GM12874 (cell line): ENCODE measurements at regions not wholly inside any gene's neighbourhood (a gene's known extent, or its start where the extent isn't known, plus 50 kb on each side); places are given as distances from the start of the nearest gene placed in this dataset.

Experiments used
- TF ChIP-seq, protein P1 (sequence below): IDR thresholded peaks from 2 replicates; pipeline ENCODE4 v1.5.1; 2011; ENCODE audit warnings: low read depth, mild to moderate bottlenecking, control low read depth, low read length, moderate library complexity; ENCODE audit not compliant: insufficient read depth

DNA sequence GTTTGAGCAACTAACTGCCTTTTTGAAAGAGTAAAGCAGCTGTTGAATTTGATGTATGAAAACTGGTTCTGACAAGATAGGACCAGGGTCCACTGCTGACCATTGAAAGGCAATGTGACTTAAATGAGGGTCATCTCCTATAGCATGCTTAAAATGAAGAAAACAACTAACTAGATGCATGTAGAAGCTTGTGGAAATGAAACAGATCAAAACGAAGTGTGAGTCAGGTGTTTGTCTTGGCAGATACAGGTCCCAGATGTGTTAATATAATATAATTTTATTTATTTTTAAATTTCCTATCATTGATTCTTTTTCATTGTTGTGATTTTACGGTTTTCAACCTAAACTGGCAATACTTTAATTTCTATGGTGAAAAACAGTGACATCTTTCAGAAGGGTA lies 83.6 kb downstream of the ATOH1 start:
- TF ChIP-seq, protein P1, sequence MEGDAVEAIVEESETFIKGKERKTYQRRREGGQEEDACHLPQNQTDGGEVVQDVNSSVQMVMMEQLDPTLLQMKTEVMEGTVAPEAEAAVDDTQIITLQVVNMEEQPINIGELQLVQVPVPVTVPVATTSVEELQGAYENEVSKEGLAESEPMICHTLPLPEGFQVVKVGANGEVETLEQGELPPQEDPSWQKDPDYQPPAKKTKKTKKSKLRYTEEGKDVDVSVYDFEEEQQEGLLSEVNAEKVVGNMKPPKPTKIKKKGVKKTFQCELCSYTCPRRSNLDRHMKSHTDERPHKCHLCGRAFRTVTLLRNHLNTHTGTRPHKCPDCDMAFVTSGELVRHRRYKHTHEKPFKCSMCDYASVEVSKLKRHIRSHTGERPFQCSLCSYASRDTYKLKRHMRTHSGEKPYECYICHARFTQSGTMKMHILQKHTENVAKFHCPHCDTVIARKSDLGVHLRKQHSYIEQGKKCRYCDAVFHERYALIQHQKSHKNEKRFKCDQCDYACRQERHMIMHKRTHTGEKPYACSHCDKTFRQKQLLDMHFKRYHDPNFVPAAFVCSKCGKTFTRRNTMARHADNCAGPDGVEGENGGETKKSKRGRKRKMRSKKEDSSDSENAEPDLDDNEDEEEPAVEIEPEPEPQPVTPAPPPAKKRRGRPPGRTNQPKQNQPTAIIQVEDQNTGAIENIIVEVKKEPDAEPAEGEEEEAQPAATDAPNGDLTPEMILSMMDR, result no peak

DNA sequence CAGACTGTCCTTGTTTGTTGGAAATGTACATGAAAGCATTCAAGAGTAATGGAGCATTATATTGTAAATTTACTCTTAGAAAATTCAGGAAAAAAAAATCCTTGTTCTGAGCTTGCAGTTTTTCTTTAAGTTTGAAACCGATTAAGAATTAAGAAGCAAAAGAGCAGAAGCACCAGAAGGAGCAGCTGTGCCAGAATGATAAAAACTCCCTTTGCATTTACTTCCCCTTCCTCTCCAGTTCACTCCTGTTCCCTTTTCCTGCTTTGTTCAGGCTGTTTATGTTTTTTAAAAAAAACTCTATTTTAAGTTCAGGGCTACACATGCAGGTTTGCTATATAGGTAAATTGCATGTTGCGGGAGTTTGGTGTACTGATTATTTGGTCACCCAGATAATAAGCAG lies 90.3 kb downstream of the ATOH1 start:
- TF ChIP-seq, protein P1, result no peak

DNA sequence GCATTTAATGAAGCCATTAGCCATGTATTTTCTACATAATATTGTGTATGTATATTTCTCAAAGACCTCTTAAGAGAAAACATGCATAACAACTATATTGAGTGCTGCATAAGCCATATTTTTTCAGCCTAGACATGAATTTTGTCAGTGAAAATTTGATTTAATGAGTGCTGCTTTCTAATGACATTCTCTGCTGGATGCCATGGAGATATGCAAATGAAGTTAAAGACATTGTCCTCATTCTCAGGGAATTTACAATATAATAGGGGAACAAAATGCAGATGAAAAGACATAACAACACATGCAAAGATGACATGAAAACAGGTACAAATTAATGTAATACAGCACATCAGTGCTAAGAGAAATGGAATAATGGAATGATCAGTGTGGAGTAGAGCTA lies 118.7 kb downstream of the ATOH1 start:
- TF ChIP-seq, protein P1, result no peak

DNA sequence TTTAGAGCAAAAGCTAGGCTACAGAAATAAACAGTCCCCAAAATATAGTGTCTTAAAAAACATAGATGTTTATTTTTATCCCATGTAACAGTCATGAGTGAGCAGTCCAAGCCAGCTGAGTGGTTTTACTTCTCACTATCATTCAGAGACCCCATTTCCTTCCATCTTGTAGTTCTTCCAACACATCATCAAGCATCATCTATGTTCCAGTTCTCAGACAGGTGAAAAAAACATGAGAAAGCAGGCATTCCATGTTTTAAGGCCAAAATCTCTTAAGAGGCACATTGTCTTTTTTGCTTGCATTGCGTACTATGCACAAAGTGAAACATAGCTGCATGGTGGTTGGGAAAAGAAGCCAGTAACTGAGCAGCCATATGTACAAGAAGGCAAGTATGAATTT lies 128.6 kb downstream of the ATOH1 start:
- TF ChIP-seq, protein P1, result no peak

DNA sequence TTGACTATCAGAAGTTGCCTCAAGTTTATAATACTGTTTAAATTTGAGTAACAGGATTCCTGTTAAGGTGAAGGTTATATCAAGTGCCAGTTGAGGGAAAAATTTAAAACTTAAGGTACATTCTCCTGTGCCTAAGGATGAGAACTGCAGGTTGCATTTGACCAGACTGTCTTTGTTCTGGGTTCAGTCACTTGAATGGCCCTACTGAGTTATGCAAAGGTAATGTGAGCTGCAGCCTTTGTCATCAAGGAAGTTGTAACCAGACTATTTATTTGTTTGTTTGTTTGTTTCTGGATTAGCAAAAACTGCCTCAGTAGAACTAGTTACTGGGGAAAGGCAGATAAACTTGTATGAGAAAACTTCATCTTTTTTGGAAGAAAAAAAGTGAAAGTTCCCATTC lies 131.9 kb downstream of the ATOH1 start:
- TF ChIP-seq, protein P1, result no peak

DNA sequence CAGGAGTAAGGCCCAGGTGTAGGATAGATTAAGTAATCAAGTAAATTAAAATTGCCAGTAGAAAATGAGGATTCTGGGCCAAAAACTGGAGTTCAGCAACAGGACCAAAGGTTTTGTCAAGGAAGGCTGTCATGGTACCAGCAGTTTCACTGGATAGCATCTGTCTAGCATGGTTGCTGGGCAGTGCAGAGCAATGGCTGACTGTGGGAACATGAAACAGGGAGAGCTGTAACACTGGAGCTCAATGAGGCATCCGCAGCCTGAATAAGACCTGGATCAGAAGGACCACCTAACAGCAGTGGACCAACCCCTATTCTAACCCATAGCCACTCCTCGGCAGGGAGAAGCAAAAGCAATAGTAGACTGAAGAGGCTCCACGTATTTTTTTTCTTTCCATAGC lies 132.4 kb downstream of the ATOH1 start:
- TF ChIP-seq, protein P1, result no peak

DNA sequence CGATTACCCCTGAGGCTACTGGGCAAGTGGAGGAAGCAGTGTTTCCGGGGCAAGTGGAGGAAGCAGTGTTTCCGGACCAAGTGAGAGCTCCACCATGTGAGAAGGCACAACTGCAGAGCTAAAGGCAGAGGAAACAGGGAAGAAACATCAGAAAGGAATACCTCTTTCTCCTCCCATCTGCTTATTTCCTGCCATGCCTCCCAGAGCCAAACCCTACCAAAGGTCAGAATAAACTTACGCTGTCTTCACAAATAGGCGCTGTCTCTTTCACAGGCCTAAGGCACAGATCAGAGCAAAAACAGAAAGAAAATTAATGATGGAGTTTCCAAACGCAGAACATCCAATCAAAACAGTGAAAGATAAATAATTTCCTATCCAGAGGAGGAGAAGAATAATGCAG lies 153.0 kb downstream of the ATOH1 start:
- TF ChIP-seq, protein P1, result no peak

DNA sequence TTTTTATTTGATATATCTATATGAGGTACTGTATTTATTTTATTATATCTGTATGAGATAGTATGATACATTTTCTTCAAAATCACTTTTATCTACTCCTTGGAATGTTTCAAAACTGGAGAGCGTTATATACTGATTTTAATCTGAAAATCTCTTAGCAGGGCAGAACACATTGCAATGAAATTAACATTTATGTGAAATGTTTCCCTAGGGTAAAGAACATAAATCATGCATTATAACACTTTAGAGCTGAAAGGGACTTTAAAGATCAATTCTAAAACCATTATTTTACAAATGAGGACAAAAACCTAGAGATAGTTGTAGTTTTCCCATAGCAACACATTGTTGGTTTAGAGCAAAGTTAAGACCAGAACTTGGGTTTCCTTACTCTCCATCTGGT lies 153.7 kb downstream of the ATOH1 start:
- TF ChIP-seq, protein P1, result no peak
